Esophagus squamous epithelium (tissue), 5 donors: ENCODE measurements at regions not wholly inside any gene's neighbourhood (a gene's known extent, or its start where the extent isn't known, plus 50 kb on each side); places are given as distances from the start of the nearest gene placed in this dataset.

Experiments used
- DNase-seq: peaks from one replicate; lab custom pipeline; 2025; lab: John Stamatoyannopoulos, UW
- H3K27ac ChIP-seq, 4 donors: fragments of 200-600 bp; sonication (generic); one replicate each; pipeline ENCODE4 v1.5.1; 2016 to 2019; ENCODE audit warnings: mild to moderate bottlenecking in 1 of 4
- H3K27me3 ChIP-seq, 4 donors: fragments of 200-600 bp; sonication (generic); 1 replicate in 3 of 4; 2 replicates in 1 of 4; pipeline versions ENCODE4 v1.5.1 to v1.6.0; 2017 to 2021; ENCODE audit warnings: antibody characterized with exemption in 1 of 4
- H3K36me3 ChIP-seq, 3 donors: fragments of 200-600 bp; sonication (generic); one replicate each; pipeline ENCODE4 v1.5.1; 2016 to 2019
- H3K4me1 ChIP-seq, 3 donors: fragments of 200-600 bp; sonication (generic); one replicate each; pipeline ENCODE4 v1.5.1; 2017 to 2019
- H3K4me3 ChIP-seq, 4 donors: fragments of 200-600 bp; sonication (generic); 1 replicate in 3 of 4; 2 replicates in 1 of 4; pipeline ENCODE4 v1.5.1; 2016 to 2019; ENCODE audit warnings: mild to moderate bottlenecking in 2 of 4, moderate library complexity in 1 of 4
- H3K9me3 ChIP-seq, 3 donors: fragments of 200-600 bp; sonication (generic); one replicate each; pipeline ENCODE4 v1.5.1; 2016 to 2019
- CTCF ChIP-seq, 6 experiments: fragments of 450-650 bp in 4 of 6; fragments of 200-600 bp in 2 of 6; sonication (generic) in 2 of 6; IDR thresholded peaks; one replicate each; pipeline ENCODE4 v1.5.1; 2016 to 2019; ENCODE audit warnings: antibody characterized with exemption in 6 of 6, mild to moderate bottlenecking in 4 of 6, moderate library complexity in 4 of 6
- POLR2A ChIP-seq, 4 donors: fragments of 450-650 bp; IDR thresholded peaks; one replicate each; pipeline ENCODE4 v1.6.1; 2017; ENCODE audit warnings: antibody characterized with exemption in 4 of 4, mild to moderate bottlenecking in 4 of 4, moderate library complexity in 3 of 4
- WGBS, 2 donors: methylation state at CpG; one replicate each; pipeline ENCODE4 v1.1.5; 2018; 5-methylcytosine and 5-hydroxymethylcytosine counted together
- intact Hi-C: fragments of 100-400 bp; cut with DNase I; formaldehyde crosslinking; loops from one replicate; pipeline ENCODE4 v1.15.0; 2022
- donor health status: DM: yes; HTN: yes; CAD: no.

GRCh38 chr3:153835540-153835939 lies 285.6 kb upstream of the ARHGEF26 start:
- Histone ChIP-seq H3K4me1 (no peaks in the 10 kb centered on the region), H3K9me3 (no peaks in the 10 kb centered on the region), H3K4me3 (no peak overlapping the region), H3K27ac (no peak overlapping the region), H3K27me3 (no peaks in the 10 kb centered on the region), H3K36me3 (no peaks in the 10 kb centered on the region)
- intact Hi-C loops = no loop called here
- WGBS, 2 donors = 82 to 93% methylated on average over 3 of the region's 3 CpGs
- TF ChIP-seq CTCF (IDR thresholded peaks at IDR 0.05) (no peak), POLR2A (IDR thresholded peaks at IDR 0.05) (no peak)
- DNase-seq = no peak

- no peak for DNase-seq
- TF ChIP-seq CTCF (IDR thresholded peaks at IDR 0.05) (no peak), POLR2A (IDR thresholded peaks at IDR 0.05) (no peak)
- H3K4me3 ChIP-seq = no peak overlapping the region
- H3K4me1 ChIP-seq = no peaks in the 10 kb centered on the region
- WGBS, 2 donors = 88 to 91% methylated on average over 1 of the region's 1 CpG
- no peaks in the 10 kb centered on the region for H3K27me3 ChIP-seq
- H3K9me3 ChIP-seq = no peaks in the 10 kb centered on the region
- no peak overlapping the region for H3K27ac ChIP-seq
- intact Hi-C loops = no loop called here
- H3K36me3 ChIP-seq = no peaks in the 10 kb centered on the region
Observed at GRCh38 chr3:153840487-153840886, 280.7 kb upstream of the ARHGEF26 start.

GRCh38 chr3:153843994-153844393 lies 277.2 kb upstream of the ARHGEF26 start:
- H3K4me1 ChIP-seq = no peaks in the 10 kb centered on the region
- H3K27ac ChIP-seq = no peak overlapping the region
- intact Hi-C loops = no loop called here
- H3K4me3 ChIP-seq = no peak overlapping the region
- H3K27me3 ChIP-seq = no peaks in the 10 kb centered on the region
- no peaks in the 10 kb centered on the region for H3K36me3 ChIP-seq
- no peak for TF ChIP-seq POLR2A (IDR thresholded peaks at IDR 0.05)
- TF ChIP-seq CTCF (IDR thresholded peaks at IDR 0.05) = no peak
- no peak for DNase-seq
- H3K9me3 ChIP-seq = no peaks in the 10 kb centered on the region

GRCh38 chr3:153845311-153845710 lies 275.9 kb upstream of the ARHGEF26 start:
- H3K27me3 ChIP-seq = no peaks in the 10 kb centered on the region
- no peaks in the 10 kb centered on the region for H3K9me3 ChIP-seq
- TF ChIP-seq POLR2A (IDR thresholded peaks at IDR 0.05) (no peak), CTCF (IDR thresholded peaks at IDR 0.05) (no peak)
- no peak for DNase-seq
- H3K4me3 ChIP-seq = no peak overlapping the region
- H3K27ac ChIP-seq = no peak overlapping the region
- H3K4me1 ChIP-seq = peaks cover 0 to 6% (median 0%) of the 10 kb centered on the region in 3 donors
- intact Hi-C loops = no loop called here
- no peaks in the 10 kb centered on the region for H3K36me3 ChIP-seq
- 84 to 93% methylated on average over 4 of the region's 4 CpGs for whole genome bisulfite sequencing, 2 donors

- no peak overlapping the region for H3K27ac ChIP-seq
- no peaks in the 10 kb centered on the region for H3K9me3 ChIP-seq
- H3K4me1 ChIP-seq = peaks cover 0 to 13% (median 0%) of the 10 kb centered on the region in 3 donors
- WGBS, 2 donors = 64 to 71% methylated on average over 3 of the region's 3 CpGs
- no peak for DNase-seq
- intact Hi-C loops = no loop called here
- no peak for TF ChIP-seq POLR2A (IDR thresholded peaks at IDR 0.05)
- no peak for TF ChIP-seq CTCF (IDR thresholded peaks at IDR 0.05)
- no peaks in the 10 kb centered on the region for H3K36me3 ChIP-seq
- H3K4me3 ChIP-seq = no peak overlapping the region
- no peaks in the 10 kb centered on the region for H3K27me3 ChIP-seq
Observed at GRCh38 chr3:153848702-153849101, 272.5 kb upstream of the ARHGEF26 start.
